Stimulated activated CD4-positive, alpha-beta T cell treated with anti-CD3 and anti-CD28 coated beads, Interleukin-15, amount 100 ng/mL, for 1 hour (primary cell): ENCODE measurements at regions not wholly inside any gene's neighbourhood (a gene's known extent, or its start where the extent isn't known, plus 50 kb on each side); places are given as distances from the start of the nearest gene placed in this dataset.

Experiments
- DNase-seq, 2 donors: peaks; one replicate each; pipeline ENCODE4 v3.0.0-alpha.2; 2020; ENCODE audit warnings: low read depth in 1 of 2, low spot score in 1 of 2

GRCh38 chr12:90015228-90015627 is 306.6 kb upstream of the ATP2B1 start:
- no peak for DNase-seq

GRCh38 chr12:90013409-90013808 is 304.8 kb upstream of the ATP2B1 start:
- no peak for DNase-seq

- no peak for DNase-seq
Observed at GRCh38 chr12:90010089-90010488, 301.5 kb upstream of the ATP2B1 start.

- DNase-seq, result no peak
Observed at GRCh38 chr12:90008277-90008676, 299.6 kb upstream of the ATP2B1 start.

GRCh38 chr12:90004319-90005074 is 295.9 kb upstream of the ATP2B1 start:
- no peak for DNase-seq

GRCh38 chr12:90003688-90004087 is 295.1 kb upstream of the ATP2B1 start:
- DNase-seq, result no peak

- no peak for DNase-seq
Observed at GRCh38 chr12:90000721-90001120, 292.1 kb upstream of the ATP2B1 start.

- no peak for DNase-seq
Observed at GRCh38 chr12:89999699-90000505, 291.3 kb upstream of the ATP2B1 start.

GRCh38 chr12:89995870-89996269 is 287.2 kb upstream of the ATP2B1 start:
- DNase-seq, result no peak

GRCh38 chr12:89994911-89995310 is 286.3 kb upstream of the ATP2B1 start:
- DNase-seq, result no peak

GRCh38 chr12:89993632-89994031 is 285.0 kb upstream of the ATP2B1 start:
- DNase-seq, result no peak

GRCh38 chr12:89992668-89993451 is 284.2 kb upstream of the ATP2B1 start:
- DNase-seq, result no peak

GRCh38 chr12:89991807-89992590 is 283.4 kb upstream of the ATP2B1 start:
- DNase-seq, result no peak

- no peak for DNase-seq
Observed at GRCh38 chr12:89988188-89988915, 279.7 kb upstream of the ATP2B1 start.

- DNase-seq, result no peak
Observed at GRCh38 chr12:89985935-89986334, 277.3 kb upstream of the ATP2B1 start.

GRCh38 chr12:89984846-89985245 is 276.2 kb upstream of the ATP2B1 start:
- DNase-seq, result no peak

- no peak for DNase-seq
Observed at GRCh38 chr12:89983622-89984021, 275.0 kb upstream of the ATP2B1 start.

GRCh38 chr12:89980236-89980635 is 271.6 kb upstream of the ATP2B1 start:
- DNase-seq, result no peak

GRCh38 chr12:89977405-89978085 is 268.9 kb upstream of the ATP2B1 start:
- no peak for DNase-seq

GRCh38 chr12:89976866-89977265 is 268.2 kb upstream of the ATP2B1 start:
- no peak for DNase-seq
